GM12865 (cell line): ENCODE measurements at regions not wholly inside any gene's neighbourhood (a gene's known extent, or its start where the extent isn't known, plus 50 kb on each side); places are given as distances from the start of the nearest gene placed in this dataset.
"Not testable (repeated sequence)": the region's sequence is repeated elsewhere in the genome, so short reads cannot be mapped to it uniquely, and the experiment has no call there.

ENCODE experiments used
- DNase-seq: peaks from one replicate; pipeline ENCODE4 v3.0.0; 2010; ENCODE audit warnings: low read depth
- H3K4me3 ChIP-seq: 2 replicates; pipeline ENCODE4 v1.5.1; 2011; ENCODE audit warnings: mild to moderate bottlenecking, low read depth, low read length, control low read depth
- CTCF ChIP-seq: IDR thresholded peaks from 2 replicates; pipeline ENCODE4 v1.5.1; 2011; ENCODE audit warnings: low read length, control low read depth, low read depth, inconsistent platforms; ENCODE audit not compliant: insufficient read depth; ENCODE audit errors: missing control alignments

GRCh38 chr5:50550993-50551392 is 109.9 kb upstream of the EMB start:
- DNase-seq = no peak
- no peak overlapping the region for H3K4me3 ChIP-seq
- no peak for TF ChIP-seq CTCF

GRCh38 chr5:50553560-50553984 is 112.5 kb upstream of the EMB start:
- DNase-seq = no peak
- TF ChIP-seq CTCF = no peak
- H3K4me3 ChIP-seq = no peak overlapping the region

GRCh38 chr5:50558640-50559039 is 107.8 kb upstream of the PARP8 start:
- not testable (repeated sequence) for DNase-seq, H3K4me3 ChIP-seq

- TF ChIP-seq CTCF = no peak
- no peak overlapping the region for H3K4me3 ChIP-seq
- DNase-seq = no peak
Measured at GRCh38 chr5:50559955-50560354, 106.5 kb upstream of the PARP8 start.

- H3K4me3 ChIP-seq = no peak overlapping the region
- TF ChIP-seq CTCF = no peak
- DNase-seq = no peak
Measured at GRCh38 chr5:50562694-50563093, 103.7 kb upstream of the PARP8 start.

- no peak for TF ChIP-seq CTCF
- peak; percentile 67 for DNase-seq
- H3K4me3 ChIP-seq = no peak overlapping the region
Measured at GRCh38 chr5:50564079-50564478, 102.4 kb upstream of the PARP8 start.

GRCh38 chr5:50564558-50564957 is 101.9 kb upstream of the PARP8 start:
- no peak for DNase-seq
- no peak for TF ChIP-seq CTCF
- no peak overlapping the region for H3K4me3 ChIP-seq
